Neural crest cell (in vitro differentiated cells): ENCODE measurements at regions not wholly inside any gene's neighbourhood (a gene's known extent, or its start where the extent isn't known, plus 50 kb on each side); places are given as distances from the start of the nearest gene placed in this dataset.

ENCODE experiments used
- DNase-seq: peaks from one replicate; pipeline ENCODE4 v3.0.0; 2021; ENCODE audit warnings: low read depth, mixed read lengths, low spot score
- H3K27ac Mint-ChIP-seq: one replicate; pipeline ENCODE4 v1.8.0; 2021; ENCODE audit warnings: mild to moderate bottlenecking, mixed read lengths; ENCODE audit not compliant: unreplicated experiment
- H3K27me3 Mint-ChIP-seq: 2 replicates; pipeline ENCODE4 v1.8.0; 2021; ENCODE audit warnings: low read depth, mild to moderate bottlenecking, mixed read lengths
- H3K36me3 Mint-ChIP-seq: 2 replicates; pipeline ENCODE4 v1.8.0; 2021; ENCODE audit warnings: low read depth, mild to moderate bottlenecking, mixed read lengths
- H3K4me1 Mint-ChIP-seq: 2 replicates; pipeline ENCODE4 v1.8.0; 2021; ENCODE audit warnings: mixed read lengths
- H3K4me3 Mint-ChIP-seq: one replicate; pipeline ENCODE4 v1.8.0; 2021; ENCODE audit warnings: mild to moderate bottlenecking, mixed read lengths
- H3K9me3 Mint-ChIP-seq: 2 replicates; pipeline ENCODE4 v1.8.0; 2021; ENCODE audit warnings: mixed read lengths
- TF ChIP-seq, protein P1 (sequence below): fragments of 200-600 bp; sonication (generic); conservative IDR thresholded peaks from 2 replicates; pipeline ENCODE4 v1.5.0; 2021; ENCODE audit warnings: antibody characterized with exemption, mild to moderate bottlenecking

DNA sequence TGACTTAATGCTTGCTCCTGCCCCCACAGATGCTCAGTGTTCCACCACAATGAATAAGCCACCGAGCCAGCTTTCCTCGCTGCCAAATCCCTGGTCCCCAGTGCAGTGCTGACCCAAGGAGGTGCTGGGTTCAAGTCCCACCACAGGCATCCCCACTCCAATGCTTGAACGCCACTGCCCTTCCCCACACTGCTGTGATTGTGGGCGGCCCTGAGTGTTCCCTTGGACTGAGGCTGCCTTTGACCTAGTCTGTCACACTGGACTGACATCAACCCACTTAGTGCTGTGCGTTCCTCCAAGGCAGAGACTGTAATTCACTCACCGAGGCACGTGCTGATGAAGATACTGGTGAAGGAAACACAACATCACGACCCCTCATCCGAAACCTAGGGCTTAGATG is 83.4 kb upstream of the TMCC3 start:
- H3K4me3 Mint-ChIP-seq, result no peak overlapping the region
- TF ChIP-seq, protein P1, sequence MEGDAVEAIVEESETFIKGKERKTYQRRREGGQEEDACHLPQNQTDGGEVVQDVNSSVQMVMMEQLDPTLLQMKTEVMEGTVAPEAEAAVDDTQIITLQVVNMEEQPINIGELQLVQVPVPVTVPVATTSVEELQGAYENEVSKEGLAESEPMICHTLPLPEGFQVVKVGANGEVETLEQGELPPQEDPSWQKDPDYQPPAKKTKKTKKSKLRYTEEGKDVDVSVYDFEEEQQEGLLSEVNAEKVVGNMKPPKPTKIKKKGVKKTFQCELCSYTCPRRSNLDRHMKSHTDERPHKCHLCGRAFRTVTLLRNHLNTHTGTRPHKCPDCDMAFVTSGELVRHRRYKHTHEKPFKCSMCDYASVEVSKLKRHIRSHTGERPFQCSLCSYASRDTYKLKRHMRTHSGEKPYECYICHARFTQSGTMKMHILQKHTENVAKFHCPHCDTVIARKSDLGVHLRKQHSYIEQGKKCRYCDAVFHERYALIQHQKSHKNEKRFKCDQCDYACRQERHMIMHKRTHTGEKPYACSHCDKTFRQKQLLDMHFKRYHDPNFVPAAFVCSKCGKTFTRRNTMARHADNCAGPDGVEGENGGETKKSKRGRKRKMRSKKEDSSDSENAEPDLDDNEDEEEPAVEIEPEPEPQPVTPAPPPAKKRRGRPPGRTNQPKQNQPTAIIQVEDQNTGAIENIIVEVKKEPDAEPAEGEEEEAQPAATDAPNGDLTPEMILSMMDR, result no peak
- H3K27me3 Mint-ChIP-seq, result no peaks in the 10 kb centered on the region
- H3K9me3 Mint-ChIP-seq, result peaks cover 2% of the 10 kb centered on the region
- no peaks in the 10 kb centered on the region for H3K36me3 Mint-ChIP-seq
- DNase-seq, result no peak
- peaks cover 28% of the 10 kb centered on the region for H3K4me1 Mint-ChIP-seq
- H3K27ac Mint-ChIP-seq, result peak overlapping the region; percentile 78

DNA sequence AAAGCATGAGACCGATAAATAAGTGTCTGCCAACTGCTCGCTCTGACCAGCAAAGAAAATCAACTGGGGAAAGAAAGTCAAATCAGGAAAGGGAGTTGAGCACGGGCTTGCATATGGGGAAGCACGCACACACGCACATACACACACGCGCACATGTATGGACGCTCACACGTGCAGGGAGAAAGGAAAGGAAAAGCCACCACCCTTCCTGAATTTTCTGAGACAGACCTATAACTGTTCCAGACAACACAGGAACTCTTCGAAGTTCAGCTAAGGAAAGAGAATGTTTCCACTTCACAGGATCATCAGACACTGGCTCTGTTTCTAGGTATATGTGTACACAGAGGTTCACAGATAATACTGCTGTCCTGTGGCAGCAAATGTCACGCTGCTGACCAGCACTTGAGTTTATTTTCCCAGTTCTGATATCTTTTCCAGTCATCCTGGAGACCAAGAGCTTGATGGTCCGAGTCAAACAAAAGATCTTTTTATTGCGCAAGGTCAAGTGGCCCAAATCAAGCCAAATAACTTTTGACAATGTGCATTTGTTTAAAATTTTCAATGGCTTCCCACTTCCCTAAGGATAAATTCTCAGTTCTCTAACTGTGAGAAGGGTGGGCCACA is 82.1 kb upstream of the TMCC3 start:
- H3K36me3 Mint-ChIP-seq, result no peaks in the 10 kb centered on the region

DNA sequence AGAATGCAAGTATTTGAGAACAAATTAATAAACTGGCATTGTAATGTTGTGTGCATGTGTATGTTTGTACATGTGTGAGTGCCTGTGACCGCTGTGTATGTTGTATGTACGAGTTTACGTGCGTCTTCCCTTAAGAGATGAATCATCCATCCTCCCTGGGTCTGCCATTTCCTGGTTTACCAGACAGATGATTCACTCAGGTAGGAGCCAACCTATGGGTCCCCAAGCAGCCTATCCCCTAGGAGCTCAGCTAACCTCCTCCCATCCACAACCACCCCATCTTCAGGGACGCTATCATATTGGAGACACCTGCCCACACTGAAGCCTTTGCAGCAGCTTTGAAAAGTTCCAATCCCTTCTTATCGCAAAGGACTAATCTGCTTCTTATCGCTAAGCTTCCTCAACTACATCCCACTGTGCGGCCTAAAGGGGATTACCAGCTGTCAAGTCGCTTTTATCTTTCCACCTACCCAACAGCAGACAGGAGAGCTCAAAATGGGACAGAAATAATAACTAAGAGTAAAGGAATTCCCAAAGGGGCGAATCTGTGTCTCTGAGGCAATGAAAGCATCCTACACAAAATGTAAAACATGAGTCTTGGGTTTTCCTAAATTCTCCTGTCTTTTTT is 81.5 kb upstream of the TMCC3 start:
- peaks cover 32% of the 10 kb centered on the region for H3K4me1 Mint-ChIP-seq

More for the DNA sequence above, 82.1 kb upstream of the TMCC3 start:
- peak overlapping the region; percentile 70 for H3K27ac Mint-ChIP-seq
- TF ChIP-seq, protein P1, result no peak
- H3K4me1 Mint-ChIP-seq, result peaks cover 28% of the 10 kb centered on the region
- H3K27me3 Mint-ChIP-seq, result no peaks in the 10 kb centered on the region
- no peak for DNase-seq
- no peak overlapping the region for H3K4me3 Mint-ChIP-seq
- peaks cover 4% of the 10 kb centered on the region for H3K9me3 Mint-ChIP-seq

GRCh38 chr12:94730847-94731246 is 80.5 kb upstream of the TMCC3 start:
- Mint-ChIP-seq H3K27me3 (no peaks in the 10 kb centered on the region), H3K9me3 (peaks cover 4% of the 10 kb centered on the region), H3K4me1 (peaks cover 36% of the 10 kb centered on the region), H3K27ac (no peak overlapping the region), H3K36me3 (peaks cover 2% of the 10 kb centered on the region), H3K4me3 (no peak overlapping the region)
- DNase-seq, result no peak
- TF ChIP-seq, protein P1, result no peak

More for the DNA sequence above, 81.5 kb upstream of the TMCC3 start:
- DNase-seq, result no peak
- H3K9me3 Mint-ChIP-seq, result peaks cover 4% of the 10 kb centered on the region
- no peak overlapping the region for H3K4me3 Mint-ChIP-seq
- peaks cover under 1% of the 10 kb centered on the region for H3K36me3 Mint-ChIP-seq
- TF ChIP-seq, protein P1, result no peak
- H3K27me3 Mint-ChIP-seq, result no peaks in the 10 kb centered on the region
- H3K27ac Mint-ChIP-seq, result no peak overlapping the region

- TF ChIP-seq, protein P1, result no peak
- DNase-seq, result no peak
- no peak overlapping the region for H3K27ac Mint-ChIP-seq
- H3K9me3 Mint-ChIP-seq, result peaks cover 4% of the 10 kb centered on the region
- peaks cover 19% of the 10 kb centered on the region for H3K4me1 Mint-ChIP-seq
- no peaks in the 10 kb centered on the region for H3K27me3 Mint-ChIP-seq
- H3K4me3 Mint-ChIP-seq, result no peak overlapping the region
- peaks cover 2% of the 10 kb centered on the region for H3K36me3 Mint-ChIP-seq
Observed at GRCh38 chr12:94726236-94726835, 76.0 kb upstream of the TMCC3 start.
